IMR-90 (cell line): ENCODE measurements at regions not wholly inside any gene's neighbourhood (a gene's known extent, or its start where the extent isn't known, plus 50 kb on each side); places are given as distances from the start of the nearest gene placed in this dataset.

Source experiments
- ATAC-seq: fragments of 200-7000 bp; cut with Tn5 transposase; 2 replicates; pipeline ENCODE4 v1.9.1; 2020; ENCODE audit warnings: low read depth, mild to moderate bottlenecking, moderate library complexity
- BruUV-seq: library from RNA; stranded (reverse); fragments of 400-500 nt; replicated peaks from 2 replicates; lab custom pipeline; 2021; lab: Mats Ljungman, UMichigan
- CTCF ChIA-PET: fragments of 300-600 bp; formaldehyde crosslinking; extraction: SDS; loops from one replicate; lab custom pipeline; 2021; ENCODE audit warnings: antibody characterized with exemption; lab: Yijun Ruan, JAX
- POLR2A ChIA-PET: fragments of 300-600 bp; sonication (Branson Sonifier 250); formaldehyde crosslinking; loops from one replicate; lab custom pipeline; 2022; ENCODE audit warnings: antibody characterized with exemption; ENCODE audit not compliant: unreplicated experiment; lab: Charles Lee
- DNase-seq: peaks from one replicate; pipeline ENCODE4 v3.0.0; 2013
- H2AFZ ChIP-seq: replicated peaks from 2 replicates; pipeline ENCODE3; 2013; ENCODE audit warnings: low read length, mild to moderate bottlenecking; ENCODE audit not compliant: poor library complexity
- H2AK5ac ChIP-seq: 2 replicates; pipeline ENCODE4 v1.6.1; 2013; ENCODE audit warnings: low read depth, low read length, inconsistent platforms
- H2AK9ac ChIP-seq: replicated peaks from 2 replicates; pipeline ENCODE3; 2013; ENCODE audit warnings: mild to moderate bottlenecking, low read depth, low read length, moderate library complexity; ENCODE audit not compliant: poor library complexity
- H2BK120ac ChIP-seq: 2 replicates; pipeline ENCODE4 v1.6.1; 2013; ENCODE audit warnings: low read depth, low read length, inconsistent platforms
- H2BK15ac ChIP-seq: 3 replicates; pipeline ENCODE4 v1.6.1; 2013; ENCODE audit warnings: low read depth, low read length, inconsistent platforms
- H2BK20ac ChIP-seq: 2 replicates; pipeline ENCODE4 v1.6.1; 2013; ENCODE audit warnings: low read depth, mild to moderate bottlenecking, inconsistent platforms, low read length, moderate library complexity
- H2BK5ac ChIP-seq: 2 replicates; pipeline ENCODE4 v1.6.1; 2013; ENCODE audit warnings: mild to moderate bottlenecking, low read depth, low read length, inconsistent platforms; ENCODE audit not compliant: poor library complexity, severe bottlenecking
- H3K14ac ChIP-seq: replicated peaks from 2 replicates; pipeline ENCODE4 v1.6.1; 2013; ENCODE audit warnings: low read depth, low read length, inconsistent platforms
- H3K18ac ChIP-seq: 2 replicates; pipeline ENCODE4 v1.6.1; 2013; ENCODE audit warnings: low read depth, low read length, control low read depth
- H3K23ac ChIP-seq: 2 replicates; pipeline ENCODE4 v1.6.1; 2013; ENCODE audit warnings: low read depth, low read length, inconsistent platforms
- H3K27ac ChIP-seq: 2 replicates; pipeline ENCODE4 v1.5.1; 2013; ENCODE audit warnings: mild to moderate bottlenecking, control low read depth, low read length; ENCODE audit not compliant: insufficient read depth
- H3K27me3 ChIP-seq: 2 replicates; pipeline ENCODE4 v1.6.1; 2013; ENCODE audit warnings: low read length; ENCODE audit not compliant: control insufficient read depth, insufficient read depth
- H3K36me3 ChIP-seq: 2 replicates; pipeline ENCODE4 v1.6.1; 2013; ENCODE audit warnings: low read length, mixed read lengths; ENCODE audit not compliant: control insufficient read depth, insufficient read depth
- H3K4ac ChIP-seq: 2 replicates; pipeline ENCODE4 v1.6.1; 2013; ENCODE audit warnings: low read depth, low read length, inconsistent platforms
- H3K4me1 ChIP-seq: 2 replicates; pipeline ENCODE4 v1.6.1; 2013; ENCODE audit warnings: low read length, mixed read lengths; ENCODE audit not compliant: control insufficient read depth, insufficient read depth
- H3K4me2 ChIP-seq: 2 replicates; pipeline ENCODE4 v1.6.1; 2013; ENCODE audit warnings: low read depth, mild to moderate bottlenecking, control low read depth, low read length, moderate library complexity
- H3K4me3 ChIP-seq: 2 replicates; pipeline ENCODE4 v1.5.1; 2013; ENCODE audit warnings: low read depth, mild to moderate bottlenecking, control low read depth, low read length, moderate library complexity; ENCODE audit not compliant: insufficient read depth
- H3K56ac ChIP-seq: 2 replicates; pipeline ENCODE4 v1.6.1; 2013; ENCODE audit warnings: low read length, inconsistent platforms; ENCODE audit not compliant: insufficient read depth; ENCODE audit errors: extremely low read depth
- H3K79me1 ChIP-seq, 2 experiments: 2 replicates each; pipeline ENCODE4 v1.6.1; 2013; ENCODE audit warnings: low read length in 2 of 2, inconsistent platforms in 1 of 2, low read depth in 1 of 2
- H3K9ac ChIP-seq: 2 replicates; pipeline ENCODE4 v1.6.1; 2013; ENCODE audit warnings: low read depth, low read length, control low read depth
- H3K9me1 ChIP-seq: 2 replicates; pipeline ENCODE4 v1.6.1; 2013; ENCODE audit warnings: low read length, inconsistent platforms; ENCODE audit not compliant: insufficient read depth
- H3K9me3 ChIP-seq: 2 replicates; pipeline ENCODE4 v1.6.1; 2013; ENCODE audit warnings: low read length; ENCODE audit not compliant: control insufficient read depth, insufficient read depth
- H4K20me1 ChIP-seq: 2 replicates; pipeline ENCODE4 v1.6.1; 2013; ENCODE audit warnings: low read length, inconsistent platforms; ENCODE audit not compliant: insufficient read depth
- H4K5ac ChIP-seq: 2 replicates; pipeline ENCODE4 v1.6.1; 2013; ENCODE audit warnings: mild to moderate bottlenecking, low read depth, low read length, control low read depth
- H4K8ac ChIP-seq, 2 experiments: 2 replicates each; pipeline ENCODE4 v1.6.1; 2013; ENCODE audit warnings: low read depth in 2 of 2, low read length in 2 of 2, control low read depth in 1 of 2, inconsistent platforms in 1 of 2
- H4K91ac ChIP-seq: 2 replicates; pipeline ENCODE4 v1.6.1; 2013; ENCODE audit warnings: low read depth, low read length, inconsistent platforms; ENCODE audit not compliant: insufficient read depth
- CHD1 ChIP-seq: IDR thresholded peaks from 2 replicates; pipeline ENCODE4 v1.6.1; 2012; ENCODE audit warnings: low read depth, low read length, improper control_type of control experiment
- MAFK ChIP-seq: IDR thresholded peaks from 2 replicates; pipeline ENCODE4 v1.6.1; 2012; ENCODE audit warnings: low read depth, low read length, improper control_type of control experiment
- MAZ ChIP-seq: IDR thresholded peaks from 2 replicates; pipeline ENCODE4 v1.6.1; 2012; ENCODE audit warnings: low read depth, mild to moderate bottlenecking, low read length, improper control_type of control experiment, moderate library complexity, borderline replicate concordance
- NFE2L2 ChIP-seq: fragments of 150-350 bp; IDR thresholded peaks from 2 replicates; pipeline ENCODE4 v1.6.1; 2016; ENCODE audit warnings: low read depth, mild to moderate bottlenecking, low read length
- POLR2A ChIP-seq: IDR thresholded peaks from 2 replicates; pipeline ENCODE4 v1.6.1; 2012; ENCODE audit warnings: mild to moderate bottlenecking, low read depth, low read length
- RAD21 ChIP-seq: IDR thresholded peaks from 2 replicates; pipeline ENCODE4 v1.6.1; 2012; ENCODE audit warnings: low read length, improper control_type of control experiment
- RCOR1 ChIP-seq: IDR thresholded peaks from 2 replicates; pipeline ENCODE4 v1.6.1; 2012; ENCODE audit warnings: mild to moderate bottlenecking, low read length, improper control_type of control experiment; ENCODE audit not compliant: insufficient replicate concordance
- WGBS, 2 experiments: methylation state at CpG; one replicate each; pipeline versions ENCODE4 v1.1.5 to v1.1.7; 2013; ENCODE audit warnings: missing lambda C conversion rate in 2 of 2; ENCODE audit not compliant: insufficient read length in 1 of 2; ENCODE audit errors: extremely low coverage in 2 of 2; 5-methylcytosine and 5-hydroxymethylcytosine counted together
- dilution Hi-C: fragments of 300-500 bp; cut with HindIII; formaldehyde crosslinking; loops from one replicate; pipeline ENCODE4 v1.14.3; 2018; ENCODE audit warnings: low sequenced_read_pairs; ENCODE audit not compliant: unreplicated experiment
- in situ Hi-C: fragments of 300-500 bp; cut with MboI; formaldehyde crosslinking; loops from 3 replicates; pipeline ENCODE4 v1.14.3; 2019; ENCODE audit warnings: low sequenced_read_pairs, inconsistent platforms, mixed read lengths
- intact Hi-C: fragments of 100-400 bp; cut with micrococcal nuclease; formaldehyde crosslinking; loops from 2 replicates; pipeline ENCODE4 v1.10.0; 2022
- TF ChIP-seq, protein P1 (sequence below): fragments of 150-350 bp; IDR thresholded peaks from 2 replicates; pipeline ENCODE4 v1.6.1; 2017; ENCODE audit warnings: mild to moderate bottlenecking, antibody characterized with exemption, low read length, low read depth

GRCh38 chr7:19930851-19931250, 157.4 kb upstream of the TMEM196 start:
- no peak overlapping the region for H3K4me2 ChIP-seq
- H3K27ac ChIP-seq: no peak overlapping the region
- no peak overlapping the region for H3K18ac ChIP-seq
- ChIA-PET POLR2A (no interaction called here), CTCF (no interaction called here)
- H2AK5ac ChIP-seq: no peak overlapping the region
- H4K5ac ChIP-seq: no peak overlapping the region
- H3K56ac ChIP-seq: no peak overlapping the region
- H4K91ac ChIP-seq: no peak overlapping the region
- no peaks in the 10 kb centered on the region for H3K36me3 ChIP-seq
- H3K14ac ChIP-seq: no peak overlapping the region
- DNase-seq (no peak), ATAC-seq (no peak)
- no peak overlapping the region for H4K8ac ChIP-seq
- H2BK5ac ChIP-seq: no peak overlapping the region
- H3K79me1 ChIP-seq: no peaks in the 10 kb centered on the region
- no peak overlapping the region for H3K23ac ChIP-seq
- no peaks in the 10 kb centered on the region for H3K27me3 ChIP-seq
- no peak overlapping the region for H2BK120ac ChIP-seq
- intact Hi-C loops: no loop called here
- H2AK9ac ChIP-seq: no peak overlapping the region
- TF ChIP-seq, protein P1, sequence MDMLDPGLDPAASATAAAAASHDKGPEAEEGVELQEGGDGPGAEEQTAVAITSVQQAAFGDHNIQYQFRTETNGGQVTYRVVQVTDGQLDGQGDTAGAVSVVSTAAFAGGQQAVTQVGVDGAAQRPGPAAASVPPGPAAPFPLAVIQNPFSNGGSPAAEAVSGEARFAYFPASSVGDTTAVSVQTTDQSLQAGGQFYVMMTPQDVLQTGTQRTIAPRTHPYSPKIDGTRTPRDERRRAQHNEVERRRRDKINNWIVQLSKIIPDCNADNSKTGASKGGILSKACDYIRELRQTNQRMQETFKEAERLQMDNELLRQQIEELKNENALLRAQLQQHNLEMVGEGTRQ: no peak
- TF ChIP-seq CHD1 (no peak), MAFK (no peak), RAD21 (no peak), RCOR1 (no peak), POLR2A (no peak), NFE2L2 (no peak), MAZ (no peak)
- no peak overlapping the region for H3K4ac ChIP-seq
- H3K9me3 ChIP-seq: peaks cover 2% of the 10 kb centered on the region
- no peak overlapping the region for H2AFZ ChIP-seq
- H2BK15ac ChIP-seq: no peak overlapping the region
- in situ Hi-C loops: no loop called here
- dilution Hi-C loops: no loop called here
- no peaks in the 10 kb centered on the region for H4K20me1 ChIP-seq
- H3K4me1 ChIP-seq: no peaks in the 10 kb centered on the region
- no peaks in the 10 kb centered on the region for H3K9me1 ChIP-seq
- no peak overlapping the region for H3K4me3 ChIP-seq
- H2BK20ac ChIP-seq: no peak overlapping the region
- H3K9ac ChIP-seq: no peak overlapping the region
- WGBS, 2 experiments: no CpG with 5 or more reads among the region's 2 CpGs
- BruUV-seq: no TSS peak
